HFF-Myc (cell line): ENCODE measurements at regions not wholly inside any gene's neighbourhood (a gene's known extent, or its start where the extent isn't known, plus 50 kb on each side); places are given as distances from the start of the nearest gene placed in this dataset.

Source experiments
- DNase-seq: peaks from one replicate; pipeline ENCODE4 v3.0.0-alpha.2; 2011; ENCODE audit warnings: low read depth; ENCODE audit errors: extremely low read depth
- H3K4me3 ChIP-seq: replicated peaks from 2 replicates; pipeline ENCODE4 v1.5.1; 2011; ENCODE audit warnings: low read depth, mild to moderate bottlenecking, control low read depth, low read length
- TF ChIP-seq, protein P1 (sequence below): IDR thresholded peaks from 2 replicates; pipeline ENCODE4 v1.5.1; 2012; ENCODE audit warnings: mild to moderate bottlenecking, low read depth, low read length, control low read depth; ENCODE audit errors: missing control alignments

DNA sequence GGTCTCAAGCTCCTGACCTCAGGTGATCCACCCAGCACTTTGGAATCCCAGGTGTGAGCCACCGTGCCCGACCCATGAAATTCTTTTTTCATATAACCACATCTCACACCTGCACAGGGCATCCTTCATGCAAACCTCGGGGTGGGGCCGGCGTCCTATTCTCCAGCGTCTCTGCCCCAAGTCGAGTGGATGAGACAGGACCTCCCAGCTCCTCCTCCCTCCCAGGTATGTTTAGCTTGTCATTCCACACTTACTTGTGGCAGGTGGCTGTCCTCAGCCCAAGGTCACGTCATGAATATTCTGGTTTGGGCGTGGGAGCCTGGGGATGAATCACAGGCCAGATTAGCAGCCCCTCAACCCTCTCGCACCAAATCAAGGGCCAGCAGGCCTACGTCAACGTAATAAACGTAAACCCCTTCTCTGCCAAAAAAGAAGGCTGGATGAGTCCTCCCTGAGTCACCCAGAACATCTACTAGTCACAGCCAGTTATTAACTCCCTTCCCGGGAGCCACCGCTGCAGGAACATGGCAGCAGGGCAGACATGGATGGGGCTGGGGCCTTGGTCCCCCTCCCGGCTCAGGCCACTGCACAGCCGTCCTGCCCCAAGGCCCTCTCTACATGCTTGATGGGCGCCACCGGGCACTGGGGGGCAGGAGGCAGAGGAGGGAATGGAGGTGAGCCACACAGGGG lies 91.7 kb downstream of the YTHDF1 start:
- DNase-seq: no peak
- H3K4me3 ChIP-seq: no peak overlapping the region
- TF ChIP-seq, protein P1, sequence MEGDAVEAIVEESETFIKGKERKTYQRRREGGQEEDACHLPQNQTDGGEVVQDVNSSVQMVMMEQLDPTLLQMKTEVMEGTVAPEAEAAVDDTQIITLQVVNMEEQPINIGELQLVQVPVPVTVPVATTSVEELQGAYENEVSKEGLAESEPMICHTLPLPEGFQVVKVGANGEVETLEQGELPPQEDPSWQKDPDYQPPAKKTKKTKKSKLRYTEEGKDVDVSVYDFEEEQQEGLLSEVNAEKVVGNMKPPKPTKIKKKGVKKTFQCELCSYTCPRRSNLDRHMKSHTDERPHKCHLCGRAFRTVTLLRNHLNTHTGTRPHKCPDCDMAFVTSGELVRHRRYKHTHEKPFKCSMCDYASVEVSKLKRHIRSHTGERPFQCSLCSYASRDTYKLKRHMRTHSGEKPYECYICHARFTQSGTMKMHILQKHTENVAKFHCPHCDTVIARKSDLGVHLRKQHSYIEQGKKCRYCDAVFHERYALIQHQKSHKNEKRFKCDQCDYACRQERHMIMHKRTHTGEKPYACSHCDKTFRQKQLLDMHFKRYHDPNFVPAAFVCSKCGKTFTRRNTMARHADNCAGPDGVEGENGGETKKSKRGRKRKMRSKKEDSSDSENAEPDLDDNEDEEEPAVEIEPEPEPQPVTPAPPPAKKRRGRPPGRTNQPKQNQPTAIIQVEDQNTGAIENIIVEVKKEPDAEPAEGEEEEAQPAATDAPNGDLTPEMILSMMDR: no peak

DNA sequence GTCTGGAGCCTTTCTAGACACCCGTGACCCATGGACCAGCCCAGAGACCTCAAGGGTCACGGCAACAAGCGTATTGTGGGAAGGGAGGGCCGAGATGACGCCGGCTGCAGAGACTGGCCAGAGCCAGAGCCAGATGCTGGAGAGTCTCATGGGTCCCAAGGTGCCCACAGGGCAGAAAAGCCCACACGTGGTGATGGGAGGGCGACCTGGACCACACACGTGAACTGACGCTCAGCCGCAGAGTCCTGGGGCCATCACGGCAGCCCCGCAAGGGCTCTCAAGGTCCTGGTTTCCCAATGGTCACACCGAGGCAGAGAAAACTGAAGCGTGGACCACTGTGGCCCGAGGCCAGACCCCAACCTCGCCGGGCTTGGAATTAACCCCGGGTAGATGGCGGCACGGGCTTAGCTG lies 92.6 kb downstream of the YTHDF1 start:
- H3K4me3 ChIP-seq: no peak overlapping the region
- TF ChIP-seq, protein P1: no peak
- no peak for DNase-seq

- TF ChIP-seq, protein P1: no peak
- no peak for DNase-seq
- H3K4me3 ChIP-seq: no peak overlapping the region
Measured at GRCh38 chr20:63122626-63123025, 93.3 kb downstream of the YTHDF1 start.

GRCh38 chr20:63121749-63122405 lies 94.1 kb downstream of the YTHDF1 start:
- no peak overlapping the region for H3K4me3 ChIP-seq
- no peak for DNase-seq
- TF ChIP-seq, protein P1: no peak

- TF ChIP-seq, protein P1: no peak
- no peak overlapping the region for H3K4me3 ChIP-seq
- DNase-seq: no peak
Measured at GRCh38 chr20:63121246-63121645, 94.7 kb downstream of the YTHDF1 start.

DNA sequence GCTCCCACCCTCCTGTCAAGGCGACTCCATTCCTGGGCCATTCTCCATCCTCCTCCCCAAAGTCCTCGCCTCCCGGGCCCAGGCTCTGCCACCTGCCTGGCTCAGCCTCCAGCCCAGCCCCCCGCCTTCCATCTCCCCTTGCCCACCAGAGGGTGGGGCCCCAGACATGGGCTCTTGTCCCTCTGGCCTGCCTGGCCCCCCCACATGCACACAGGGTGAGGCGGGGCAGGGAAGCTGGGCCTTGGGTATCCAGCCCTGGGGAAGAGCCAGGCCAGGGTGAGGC lies 95.2 kb downstream of the YTHDF1 start:
- DNase-seq: no peak
- H3K4me3 ChIP-seq: no peak overlapping the region
- TF ChIP-seq, protein P1: no peak
